Dermis microvascular lymphatic vessel endothelial cell (primary cell): ENCODE measurements at regions not wholly inside any gene's neighbourhood (a gene's known extent, or its start where the extent isn't known, plus 50 kb on each side); places are given as distances from the start of the nearest gene placed in this dataset.

Experiments
- DNase-seq, 2 donors: peaks; one replicate each; pipeline versions ENCODE4 v3.0.0 to v3.0.0-alpha.2; 2010; ENCODE audit warnings: low read depth in 2 of 2

GRCh38 chr18:51398104-51398503 is 200.6 kb upstream of the MEX3C start:
- no peak for DNase-seq

GRCh38 chr18:51399491-51400122 is 202.1 kb upstream of the MEX3C start:
- no peak for DNase-seq

- DNase-seq = no peak
Measured at GRCh38 chr18:51400721-51401120, 203.2 kb upstream of the MEX3C start.

- DNase-seq = no peak
Measured at GRCh38 chr18:51401912-51402311, 204.4 kb upstream of the MEX3C start.

- no peak for DNase-seq
Measured at GRCh38 chr18:51404620-51405019, 207.1 kb upstream of the MEX3C start.

GRCh38 chr18:51405683-51406477 is 208.4 kb upstream of the MEX3C start:
- no peak for DNase-seq

GRCh38 chr18:51417643-51418483 is 220.4 kb upstream of the MEX3C start:
- DNase-seq = no peak

GRCh38 chr18:51425475-51425874 is 228.0 kb upstream of the MEX3C start:
- DNase-seq = no peak

- no peak for DNase-seq
Measured at GRCh38 chr18:51425889-51426288, 228.4 kb upstream of the MEX3C start.

- no peak for DNase-seq
Measured at GRCh38 chr18:51426996-51427395, 229.5 kb upstream of the MEX3C start.

GRCh38 chr18:51429644-51430043 is 232.2 kb upstream of the MEX3C start:
- no peak for DNase-seq

GRCh38 chr18:51430538-51430937 is 233.1 kb upstream of the MEX3C start:
- no peak for DNase-seq

GRCh38 chr18:51433296-51433695 is 235.8 kb upstream of the MEX3C start:
- DNase-seq = no peak

- DNase-seq = no peak
Measured at GRCh38 chr18:51433881-51434280, 236.4 kb upstream of the MEX3C start.

- no peak for DNase-seq
Measured at GRCh38 chr18:51437280-51438271, 240.1 kb upstream of the MEX3C start.

GRCh38 chr18:51438797-51439350 is 241.4 kb upstream of the MEX3C start:
- DNase-seq = no peak

- DNase-seq = no peak
Measured at GRCh38 chr18:51442012-51442411, 244.5 kb upstream of the MEX3C start.

- DNase-seq = no peak
Measured at GRCh38 chr18:51446571-51447210, 249.2 kb upstream of the MEX3C start.

- DNase-seq = no peak
Measured at GRCh38 chr18:51447351-51448342, 250.2 kb upstream of the MEX3C start.
